RWPE2 (cell line): ENCODE measurements at regions not wholly inside any gene's neighbourhood (a gene's known extent, or its start where the extent isn't known, plus 50 kb on each side); places are given as distances from the start of the nearest gene placed in this dataset.

Source experiments
- ATAC-seq: fragments of 200-7000 bp; cut with Tn5 transposase; 3 replicates; pipeline ENCODE4 v1.9.1; 2021; ENCODE audit warnings: low read depth
- DNase-seq: peaks from one replicate; pipeline ENCODE4 v3.0.0-alpha.2; 2020; ENCODE audit warnings: low spot score
- H3K27ac ChIP-seq: fragments of 450-650 bp; 2 replicates; pipeline ENCODE4 v1.5.1; 2017; ENCODE audit warnings: mild to moderate bottlenecking; ENCODE audit not compliant: poor library complexity, severe bottlenecking
- H3K27me3 ChIP-seq: fragments of 250-450 bp; sonication (Bioruptor Pico); 2 replicates; pipeline ENCODE4 v1.5.1; 2021; ENCODE audit warnings: mild to moderate bottlenecking, moderate library complexity; ENCODE audit not compliant: insufficient read depth, poor library complexity, severe bottlenecking
- H3K36me3 ChIP-seq: fragments of 250-450 bp; sonication (Bioruptor Pico); 2 replicates; pipeline ENCODE4 v1.5.1; 2020; ENCODE audit warnings: low read depth, mild to moderate bottlenecking, moderate library complexity
- H3K4me1 ChIP-seq: fragments of 250-450 bp; sonication (Bioruptor Pico); 2 replicates; pipeline ENCODE4 v1.5.1; 2021; ENCODE audit warnings: mild to moderate bottlenecking, moderate library complexity; ENCODE audit not compliant: insufficient read depth, poor library complexity, severe bottlenecking
- H3K4me3 ChIP-seq: fragments of 250-450 bp; sonication (Bioruptor Pico); 2 replicates; pipeline ENCODE4 v1.5.1; 2021; ENCODE audit warnings: mild to moderate bottlenecking, moderate library complexity; ENCODE audit not compliant: severe bottlenecking
- H3K9me3 ChIP-seq: fragments of 250-450 bp; sonication (Bioruptor Pico); 2 replicates; pipeline ENCODE4 v1.5.1; 2021; ENCODE audit warnings: mild to moderate bottlenecking, moderate library complexity; ENCODE audit not compliant: severe bottlenecking
- TF ChIP-seq, protein P1 (sequence below): fragments of 450-650 bp; IDR thresholded peaks from one replicate; pipeline ENCODE4 v1.5.1; 2017; ENCODE audit warnings: mild to moderate bottlenecking, moderate library complexity; ENCODE audit not compliant: poor library complexity, severe bottlenecking

DNA sequence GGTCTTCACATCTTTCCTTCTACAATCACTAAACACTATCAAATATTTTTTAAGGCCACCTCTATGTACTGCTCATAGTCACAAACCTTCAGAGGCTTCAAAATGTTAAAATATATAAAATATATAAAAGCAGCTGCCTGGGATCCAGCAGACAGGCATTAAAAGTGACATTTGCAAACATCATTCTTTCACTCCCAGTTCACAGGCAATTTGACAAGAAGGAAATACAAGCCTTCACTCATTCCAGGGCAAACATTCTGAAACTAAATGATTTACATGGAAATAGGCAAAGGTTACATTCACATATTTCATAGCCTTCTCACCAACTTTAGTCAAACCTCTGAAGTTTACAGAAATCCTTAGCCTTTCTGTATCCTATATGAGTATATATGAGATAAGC lies 266.3 kb downstream of the TBL1XR1 start:
- no peak for DNase-seq
- Histone ChIP-seq H3K27me3 (peaks cover 3% of the 10 kb centered on the region), H3K9me3 (no peaks in the 10 kb centered on the region), H3K4me3 (no peak overlapping the region), H3K36me3 (no peaks in the 10 kb centered on the region), H3K27ac (no peak overlapping the region), H3K4me1 (no peaks in the 10 kb centered on the region)
- TF ChIP-seq, protein P1, sequence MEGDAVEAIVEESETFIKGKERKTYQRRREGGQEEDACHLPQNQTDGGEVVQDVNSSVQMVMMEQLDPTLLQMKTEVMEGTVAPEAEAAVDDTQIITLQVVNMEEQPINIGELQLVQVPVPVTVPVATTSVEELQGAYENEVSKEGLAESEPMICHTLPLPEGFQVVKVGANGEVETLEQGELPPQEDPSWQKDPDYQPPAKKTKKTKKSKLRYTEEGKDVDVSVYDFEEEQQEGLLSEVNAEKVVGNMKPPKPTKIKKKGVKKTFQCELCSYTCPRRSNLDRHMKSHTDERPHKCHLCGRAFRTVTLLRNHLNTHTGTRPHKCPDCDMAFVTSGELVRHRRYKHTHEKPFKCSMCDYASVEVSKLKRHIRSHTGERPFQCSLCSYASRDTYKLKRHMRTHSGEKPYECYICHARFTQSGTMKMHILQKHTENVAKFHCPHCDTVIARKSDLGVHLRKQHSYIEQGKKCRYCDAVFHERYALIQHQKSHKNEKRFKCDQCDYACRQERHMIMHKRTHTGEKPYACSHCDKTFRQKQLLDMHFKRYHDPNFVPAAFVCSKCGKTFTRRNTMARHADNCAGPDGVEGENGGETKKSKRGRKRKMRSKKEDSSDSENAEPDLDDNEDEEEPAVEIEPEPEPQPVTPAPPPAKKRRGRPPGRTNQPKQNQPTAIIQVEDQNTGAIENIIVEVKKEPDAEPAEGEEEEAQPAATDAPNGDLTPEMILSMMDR: no peak
- ATAC-seq: no peak

GRCh38 chr3:176928582-176928931 lies 268.7 kb downstream of the TBL1XR1 start:
- Histone ChIP-seq H3K36me3 (no peaks in the 10 kb centered on the region), H3K9me3 (no peaks in the 10 kb centered on the region), H3K4me1 (no peaks in the 10 kb centered on the region), H3K27ac (no peak overlapping the region), H3K4me3 (no peak overlapping the region), H3K27me3 (peaks cover 3% of the 10 kb centered on the region)
- DNase-seq (no peak), ATAC-seq (no peak)
- TF ChIP-seq, protein P1: no peak

GRCh38 chr3:176927706-176928581 lies 269.3 kb downstream of the TBL1XR1 start:
- DNase-seq (no peak), ATAC-seq (no peak)
- TF ChIP-seq, protein P1: no peak
- Histone ChIP-seq H3K36me3 (no peaks in the 10 kb centered on the region), H3K27me3 (peaks cover 3% of the 10 kb centered on the region), H3K9me3 (no peaks in the 10 kb centered on the region), H3K27ac (no peak overlapping the region), H3K4me1 (no peaks in the 10 kb centered on the region), H3K4me3 (no peak overlapping the region)

GRCh38 chr3:176927280-176927679 lies 270.0 kb downstream of the TBL1XR1 start:
- Histone ChIP-seq H3K36me3 (no peaks in the 10 kb centered on the region), H3K4me1 (no peaks in the 10 kb centered on the region), H3K27ac (no peak overlapping the region), H3K9me3 (no peaks in the 10 kb centered on the region), H3K4me3 (no peak overlapping the region), H3K27me3 (peaks cover 3% of the 10 kb centered on the region)
- ATAC-seq (no peak), DNase-seq (no peak)
- TF ChIP-seq, protein P1: no peak

GRCh38 chr3:176926688-176927087 lies 270.6 kb downstream of the TBL1XR1 start:
- Histone ChIP-seq H3K27me3 (peaks cover 3% of the 10 kb centered on the region), H3K9me3 (no peaks in the 10 kb centered on the region), H3K36me3 (no peaks in the 10 kb centered on the region), H3K27ac (no peak overlapping the region), H3K4me3 (no peak overlapping the region), H3K4me1 (no peaks in the 10 kb centered on the region)
- TF ChIP-seq, protein P1: no peak
- DNase-seq (no peak), ATAC-seq (no peak)
